HCT116 (cell line): ENCODE measurements at regions not wholly inside any gene's neighbourhood (a gene's known extent, or its start where the extent isn't known, plus 50 kb on each side); places are given as distances from the start of the nearest gene placed in this dataset.
A peak's percentile ranks its signal among the peaks of the same experiment; 100 is the strongest.

ENCODE experiments used
- ATAC-seq: fragments of 200-7000 bp; cut with Tn5 transposase; 2 replicates; pipeline ENCODE4 v1.9.1; 2020; ENCODE audit warnings: mild to moderate bottlenecking, moderate library complexity
- BruUV-seq: library from RNA; stranded (reverse); fragments of 400-500 nt; replicated peaks from 2 replicates; lab custom pipeline; 2021; lab: Mats Ljungman, UMichigan
- CTCF ChIA-PET: fragments of 300-600 bp; sonication (Branson Sonifier 250); formaldehyde crosslinking; loops from one replicate; lab custom pipeline; 2021; ENCODE audit warnings: antibody characterized with exemption; lab: Charles Lee
- POLR2A ChIA-PET: fragments of 300-600, 350-600 bp; sonication (Branson Sonifier 250); formaldehyde crosslinking; loops from one replicate; lab custom pipeline; 2021; ENCODE audit warnings: antibody characterized with exemption; lab: Charles Lee
- RAD21 ChIA-PET, 2 experiments: fragments of 300-600 bp; sonication (Branson Sonifier 250); formaldehyde crosslinking; loops; one replicate each; lab custom pipeline; 2023; ENCODE audit warnings: low total read pairs in 2 of 2; ENCODE audit not compliant: uncharacterized antibody in 2 of 2, unreplicated experiment in 2 of 2, low non-redundant PET in 1 of 2; lab: Charles Lee
- DNase-seq: peaks from one replicate; pipeline ENCODE4 v3.0.0-alpha.2; 2010; ENCODE audit warnings: low read depth, low spot score
- H2AFZ ChIP-seq: fragments of 200-600 bp; shearing (Covaris generic), sonication (generic); 2 replicates; pipeline ENCODE4 v1.6.1; 2017; ENCODE audit warnings: low read depth, mixed run types, mixed read lengths, antibody characterized with exemption, low read length; ENCODE audit not compliant: poor library complexity, severe bottlenecking
- H3K27ac ChIP-seq: 2 replicates; pipeline ENCODE4 v1.5.1; 2012; ENCODE audit warnings: low read depth, low read length
- H3K27me3 ChIP-seq: fragments of 200-600 bp; sonication (generic); 2 replicates; pipeline ENCODE4 v1.6.1; 2016; ENCODE audit warnings: mixed run types, low read length, mixed read lengths; ENCODE audit not compliant: insufficient read depth
- H3K36me3 ChIP-seq, 2 experiments: fragments of 200-500 bp in 1 of 2; fragments of 200-600 bp in 1 of 2; sonication (Bioruptor generic) in 1 of 2; sonication (generic) in 1 of 2; 2 replicates each; pipeline versions ENCODE4 v1.5.1 to v1.6.1; 2014 to 2016; ENCODE audit warnings: low read length in 2 of 2, inconsistent platforms in 1 of 2, mixed read lengths in 1 of 2, mixed run types in 1 of 2; ENCODE audit not compliant: insufficient read depth in 2 of 2, control insufficient read depth in 1 of 2
- H3K4me1 ChIP-seq, 2 experiments: fragments of 200-600 bp in 1 of 2; sonication (generic) in 1 of 2; 2 replicates each; pipeline versions ENCODE4 v1.5.1 to v1.6.1; 2012 to 2017; ENCODE audit warnings: low read length in 2 of 2, inconsistent platforms in 1 of 2, mild to moderate bottlenecking in 1 of 2, mixed read lengths in 1 of 2, mixed run types in 1 of 2, moderate library complexity in 1 of 2; ENCODE audit not compliant: insufficient read depth in 2 of 2, control insufficient read depth in 1 of 2
- H3K4me2 ChIP-seq: fragments of 200-600 bp; sonication (generic); 2 replicates; pipeline ENCODE4 v1.6.1; 2017; ENCODE audit warnings: mixed run types, low read length, mixed read lengths
- H3K4me3 ChIP-seq, 2 experiments: fragments of 200-600 bp in 1 of 2; sonication (generic) in 1 of 2; replicated peaks in 1 of 2; 2 replicates each; pipeline ENCODE4 v1.5.1; 2011 to 2016; ENCODE audit warnings: low read length in 2 of 2, control low read depth in 1 of 2, low read depth in 1 of 2, mild to moderate bottlenecking in 1 of 2, mixed read lengths in 1 of 2, mixed run types in 1 of 2
- H3K79me2 ChIP-seq: fragments of 200-600 bp; sonication (generic); 2 replicates; pipeline ENCODE4 v1.6.1; 2017; ENCODE audit warnings: mild to moderate bottlenecking, mixed run types, low read length, moderate library complexity, mixed read lengths; ENCODE audit not compliant: insufficient read depth
- H3K9ac ChIP-seq: fragments of 200-600 bp; sonication (generic); 2 replicates; pipeline ENCODE4 v1.6.1; 2016; ENCODE audit warnings: low read length, mixed read lengths
- H3K9me2 ChIP-seq: fragments of 200-600 bp; sonication (generic), shearing (Covaris generic); 2 replicates; pipeline ENCODE4 v1.6.1; 2017; ENCODE audit warnings: mixed run types, mild to moderate bottlenecking, moderate library complexity; ENCODE audit not compliant: insufficient read depth
- H3K9me3 ChIP-seq, 2 experiments: fragments of 200-500 bp in 1 of 2; fragments of 200-600 bp in 1 of 2; sonication (Bioruptor generic) in 1 of 2; sonication (generic) in 1 of 2; 2 replicates each; pipeline ENCODE4 v1.6.1; 2014 to 2017; ENCODE audit warnings: low read length in 2 of 2, mixed read lengths in 2 of 2, inconsistent platforms in 1 of 2, low read depth in 1 of 2, mild to moderate bottlenecking in 1 of 2, mixed run types in 1 of 2, moderate library complexity in 1 of 2; ENCODE audit not compliant: control insufficient read depth in 1 of 2, insufficient read depth in 1 of 2
- H4K20me1 ChIP-seq: fragments of 200-600 bp; sonication (generic), shearing (Covaris generic); 2 replicates; pipeline ENCODE4 v1.6.1; 2017; ENCODE audit warnings: mixed run types, mild to moderate bottlenecking, moderate library complexity; ENCODE audit not compliant: insufficient read depth
- CBX3 ChIP-seq: IDR thresholded peaks from 2 replicates; pipeline ENCODE4 v1.6.1; 2012; ENCODE audit warnings: low read depth
- EZH2phosphoT487 ChIP-seq: fragments of 200-600 bp; IDR thresholded peaks from 2 replicates; pipeline ENCODE4 v1.6.1; 2018; ENCODE audit warnings: antibody characterized with exemption, borderline replicate concordance
- FOSL1 ChIP-seq: IDR thresholded peaks from 2 replicates; pipeline ENCODE4 v1.6.1; 2012; ENCODE audit warnings: low read depth
- JUND ChIP-seq: IDR thresholded peaks from 2 replicates; pipeline ENCODE4 v1.6.1; 2012
- POLR2A ChIP-seq: IDR thresholded peaks from 2 replicates; pipeline ENCODE4 v1.7.0; 2011; ENCODE audit warnings: borderline replicate concordance; ENCODE audit not compliant: insufficient read depth, insufficient read length; ENCODE audit errors: extremely low read depth
- RAD21 ChIP-seq: IDR thresholded peaks from 2 replicates; pipeline ENCODE4 v1.6.1; 2012; ENCODE audit warnings: low read depth, mild to moderate bottlenecking
- SRF ChIP-seq: IDR thresholded peaks from 2 replicates; pipeline ENCODE4 v1.6.1; 2012; ENCODE audit warnings: low read depth
- TCF7L2 ChIP-seq: IDR thresholded peaks from 2 replicates; pipeline ENCODE4 v1.7.0; 2011; ENCODE audit warnings: borderline replicate concordance, inconsistent platforms; ENCODE audit not compliant: insufficient read depth, insufficient read length; ENCODE audit errors: extremely low read depth
- YY1 ChIP-seq: IDR thresholded peaks from 2 replicates; pipeline ENCODE4 v1.6.1; 2011; ENCODE audit warnings: low read length, low read depth, moderate library complexity, mild to moderate bottlenecking; ENCODE audit not compliant: insufficient replicate concordance; ENCODE audit errors: extremely low read depth
- ZFX ChIP-seq: fragments of 450-650 bp; IDR thresholded peaks from 2 replicates; pipeline ENCODE4 v1.6.1; 2017
- intact Hi-C: fragments of 100-400 bp; cut with micrococcal nuclease; formaldehyde crosslinking; loops from 2 replicates; pipeline ENCODE4 v1.10.0; 2022
- TF ChIP-seq, protein P1 (sequence below): IDR thresholded peaks from 2 replicates; pipeline ENCODE4 v1.6.1; 2011; ENCODE audit warnings: mild to moderate bottlenecking, low read length, moderate library complexity; ENCODE audit not compliant: insufficient replicate concordance; ENCODE audit errors: extremely low read depth
- TF ChIP-seq, protein P2 (sequence below): IDR thresholded peaks from 2 replicates; pipeline ENCODE4 v1.6.1; 2012
- TF ChIP-seq, protein P3 (sequence below), 3 experiments: fragments of 200-600 bp in 1 of 3; sonication (generic) in 1 of 3; IDR thresholded peaks in 2 of 3; conservative IDR thresholded peaks in 1 of 3; 2 replicates each; pipeline ENCODE4 v1.5.1; 2012 to 2017; ENCODE audit warnings: low read depth in 2 of 3, low read length in 2 of 3, antibody characterized with exemption in 1 of 3, borderline replicate concordance in 1 of 3, control low read depth in 1 of 3, mild to moderate bottlenecking in 1 of 3, mixed read lengths in 1 of 3, mixed run types in 1 of 3, moderate library complexity in 1 of 3; ENCODE audit not compliant: insufficient read depth in 1 of 3

GRCh38 chr11:13111813-13112130 lies 102.7 kb downstream of the RASSF10 start (continued):
- TF ChIP-seq, protein P1, sequence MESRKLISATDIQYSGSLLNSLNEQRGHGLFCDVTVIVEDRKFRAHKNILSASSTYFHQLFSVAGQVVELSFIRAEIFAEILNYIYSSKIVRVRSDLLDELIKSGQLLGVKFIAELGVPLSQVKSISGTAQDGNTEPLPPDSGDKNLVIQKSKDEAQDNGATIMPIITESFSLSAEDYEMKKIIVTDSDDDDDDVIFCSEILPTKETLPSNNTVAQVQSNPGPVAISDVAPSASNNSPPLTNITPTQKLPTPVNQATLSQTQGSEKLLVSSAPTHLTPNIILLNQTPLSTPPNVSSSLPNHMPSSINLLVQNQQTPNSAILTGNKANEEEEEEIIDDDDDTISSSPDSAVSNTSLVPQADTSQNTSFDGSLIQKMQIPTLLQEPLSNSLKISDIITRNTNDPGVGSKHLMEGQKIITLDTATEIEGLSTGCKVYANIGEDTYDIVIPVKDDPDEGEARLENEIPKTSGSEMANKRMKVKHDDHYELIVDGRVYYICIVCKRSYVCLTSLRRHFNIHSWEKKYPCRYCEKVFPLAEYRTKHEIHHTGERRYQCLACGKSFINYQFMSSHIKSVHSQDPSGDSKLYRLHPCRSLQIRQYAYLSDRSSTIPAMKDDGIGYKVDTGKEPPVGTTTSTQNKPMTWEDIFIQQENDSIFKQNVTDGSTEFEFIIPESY: no peak
- no peak for TF ChIP-seq ZFX
- TF ChIP-seq EZH2phosphoT487: no peak
- TF ChIP-seq FOSL1: no peak
- TF ChIP-seq, protein P2, sequence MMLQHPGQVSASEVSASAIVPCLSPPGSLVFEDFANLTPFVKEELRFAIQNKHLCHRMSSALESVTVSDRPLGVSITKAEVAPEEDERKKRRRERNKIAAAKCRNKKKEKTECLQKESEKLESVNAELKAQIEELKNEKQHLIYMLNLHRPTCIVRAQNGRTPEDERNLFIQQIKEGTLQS: no peak
- no peak for TF ChIP-seq YY1

DNA sequence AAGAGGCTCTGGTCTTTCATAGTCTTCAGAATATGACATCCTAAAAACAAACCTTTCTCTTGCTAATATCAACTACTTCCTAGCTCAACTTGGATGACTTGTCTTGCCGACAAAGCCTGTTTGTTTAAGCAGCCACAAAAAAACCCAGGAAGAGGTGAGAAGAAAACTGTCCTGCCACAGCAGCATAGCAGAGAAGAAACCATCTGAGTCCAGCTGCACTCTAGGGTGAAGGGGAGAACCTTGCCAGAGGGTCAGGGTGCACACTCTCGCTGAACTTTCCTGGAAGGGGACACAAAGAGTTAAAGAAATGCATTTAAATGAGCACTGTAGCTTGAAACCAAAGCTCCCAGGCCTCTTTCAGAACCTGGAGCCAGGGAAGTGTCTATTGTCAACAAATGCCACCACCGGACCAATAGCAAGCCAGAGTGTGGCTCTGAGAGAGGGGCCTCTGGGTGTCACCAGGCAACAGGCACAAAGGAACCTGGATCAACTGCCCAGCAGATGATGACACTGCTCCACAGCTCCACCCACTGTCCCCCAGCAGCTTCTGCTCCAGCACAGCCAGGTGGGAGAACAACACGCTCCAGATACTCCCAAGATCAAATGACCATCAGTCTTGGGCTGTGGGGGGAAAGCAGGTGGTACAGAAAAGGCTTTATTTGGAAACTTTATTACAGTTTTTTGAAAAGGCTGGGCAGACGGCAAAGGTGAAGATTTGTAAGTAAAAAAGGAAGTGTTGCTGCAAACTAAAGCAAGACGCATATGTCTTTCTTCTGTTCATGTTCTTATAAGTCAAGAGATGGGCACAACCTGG lies 105.7 kb downstream of the RASSF10 start:
- no peaks in the 10 kb centered on the region for H3K9me2 ChIP-seq
- no peak overlapping the region for H3K9ac ChIP-seq
- no peak overlapping the region for H3K27ac ChIP-seq
- ChIA-PET RAD21 (no interaction called here), CTCF (no interaction called here), POLR2A (no interaction called here)
- intact Hi-C loops: no loop called here
- H3K4me3 ChIP-seq: no peak overlapping the region
- no TSS peak for BruUV-seq
- no peaks in the 10 kb centered on the region for H3K27me3 ChIP-seq
- H2AFZ ChIP-seq: peak overlapping the region; percentile 37
- no peak for DNase-seq
- peaks cover 20 to 63% of the 10 kb centered on the region in 2 experiments for H3K4me1 ChIP-seq
- H3K79me2 ChIP-seq: no peaks in the 10 kb centered on the region
- H3K4me2 ChIP-seq: 0 out of 2 replicates have a peak overlapping the region, but pooled peaks have one; percentile 15
- no peaks in the 10 kb centered on the region for H3K9me3 ChIP-seq
- H3K36me3 ChIP-seq: no peaks in the 10 kb centered on the region
- ATAC-seq: peak; percentile 73
- no peaks in the 10 kb centered on the region for H4K20me1 ChIP-seq
- no peak for TF ChIP-seq EZH2phosphoT487
- no peak for TF ChIP-seq SRF
- TF ChIP-seq CBX3: no peak
- no peak for TF ChIP-seq FOSL1
- TF ChIP-seq, protein P3, sequence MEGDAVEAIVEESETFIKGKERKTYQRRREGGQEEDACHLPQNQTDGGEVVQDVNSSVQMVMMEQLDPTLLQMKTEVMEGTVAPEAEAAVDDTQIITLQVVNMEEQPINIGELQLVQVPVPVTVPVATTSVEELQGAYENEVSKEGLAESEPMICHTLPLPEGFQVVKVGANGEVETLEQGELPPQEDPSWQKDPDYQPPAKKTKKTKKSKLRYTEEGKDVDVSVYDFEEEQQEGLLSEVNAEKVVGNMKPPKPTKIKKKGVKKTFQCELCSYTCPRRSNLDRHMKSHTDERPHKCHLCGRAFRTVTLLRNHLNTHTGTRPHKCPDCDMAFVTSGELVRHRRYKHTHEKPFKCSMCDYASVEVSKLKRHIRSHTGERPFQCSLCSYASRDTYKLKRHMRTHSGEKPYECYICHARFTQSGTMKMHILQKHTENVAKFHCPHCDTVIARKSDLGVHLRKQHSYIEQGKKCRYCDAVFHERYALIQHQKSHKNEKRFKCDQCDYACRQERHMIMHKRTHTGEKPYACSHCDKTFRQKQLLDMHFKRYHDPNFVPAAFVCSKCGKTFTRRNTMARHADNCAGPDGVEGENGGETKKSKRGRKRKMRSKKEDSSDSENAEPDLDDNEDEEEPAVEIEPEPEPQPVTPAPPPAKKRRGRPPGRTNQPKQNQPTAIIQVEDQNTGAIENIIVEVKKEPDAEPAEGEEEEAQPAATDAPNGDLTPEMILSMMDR (IDR thresholded peaks at IDR 0.05 in 2 of 3, conservative IDR thresholded peaks at IDR 0.05 in 1 of 3; ENCODE audit: borderline replicate concordance in 1 of 3, insufficient read depth in 1 of 3, low read depth in 2 of 3, low read length in 2 of 3): peak; percentile 26 to 31 (median 29); a peak in 2 of 6 replicates
- peak; percentile 57 for TF ChIP-seq RAD21
- TF ChIP-seq JUND: no peak
- TF ChIP-seq POLR2A: no peak
- peak; percentile 13 for TF ChIP-seq TCF7L2
